DOHH2 (cell line): ENCODE measurements at regions not wholly inside any gene's neighbourhood (a gene's known extent, or its start where the extent isn't known, plus 50 kb on each side); places are given as distances from the start of the nearest gene placed in this dataset.

Experiments used
- H3F3A ChIP-seq: fragments of 200-600 bp; sonication (generic), shearing (Covaris generic); 2 replicates; pipeline ENCODE4 v1.6.0; 2016; ENCODE audit warnings: antibody characterized with exemption, mild to moderate bottlenecking; ENCODE audit not compliant: control insufficient read depth, insufficient read depth
- H3K27ac ChIP-seq: fragments of 200-600 bp; sonication (generic); 2 replicates; pipeline ENCODE4 v1.5.1; 2014; ENCODE audit warnings: low read depth, mild to moderate bottlenecking, low read length, moderate library complexity
- H3K27me3 ChIP-seq: fragments of 200-600 bp; sonication (generic); 2 replicates; pipeline ENCODE4 v1.6.1; 2014; ENCODE audit warnings: mild to moderate bottlenecking, low read length, mixed read lengths; ENCODE audit not compliant: control insufficient read depth
- H3K36me3 ChIP-seq: fragments of 200-600 bp; sonication (generic); 2 replicates; pipeline ENCODE4 v1.6.1; 2014; ENCODE audit warnings: mild to moderate bottlenecking, low read length, moderate library complexity, mixed read lengths; ENCODE audit not compliant: control insufficient read depth
- H3K4me1 ChIP-seq: fragments of 200-600 bp; sonication (generic); 2 replicates; pipeline ENCODE4 v1.6.1; 2014; ENCODE audit warnings: mild to moderate bottlenecking, low read length, mixed read lengths; ENCODE audit not compliant: control insufficient read depth
- H3K4me2 ChIP-seq: fragments of 200-600 bp; sonication (generic); 2 replicates; pipeline ENCODE4 v1.6.0; 2014; ENCODE audit warnings: mild to moderate bottlenecking, low read length, moderate library complexity
- H3K4me3 ChIP-seq: fragments of 200-600 bp; sonication (generic); 2 replicates; pipeline ENCODE4 v1.5.1; 2014; ENCODE audit warnings: mild to moderate bottlenecking, low read length, mixed read lengths
- H3K79me2 ChIP-seq: fragments of 200-600 bp; sonication (generic); 2 replicates; pipeline ENCODE4 v1.6.1; 2014; ENCODE audit warnings: mild to moderate bottlenecking, low read length, mixed read lengths; ENCODE audit not compliant: control insufficient read depth
- H3K9me2 ChIP-seq: fragments of 200-600 bp; sonication (generic); replicated peaks from 2 replicates; pipeline ENCODE4 v1.6.1; 2014; ENCODE audit warnings: mild to moderate bottlenecking, low read length, mixed read lengths; ENCODE audit not compliant: control insufficient read depth
- H3K9me3 ChIP-seq: fragments of 200-600 bp; sonication (generic); 2 replicates; pipeline ENCODE4 v1.6.1; 2014; ENCODE audit warnings: antibody characterized with exemption, low read length, mixed read lengths; ENCODE audit not compliant: control insufficient read depth, insufficient read depth
- H4K20me1 ChIP-seq: fragments of 200-600 bp; sonication (generic); 2 replicates; pipeline ENCODE4 v1.6.0; 2014; ENCODE audit warnings: low read depth, mild to moderate bottlenecking, antibody characterized with exemption, low read length, moderate library complexity; ENCODE audit not compliant: control insufficient read depth, insufficient read depth
- CTCF ChIP-seq: fragments of 200-600 bp; sonication (generic); IDR thresholded peaks from one replicate; pipeline ENCODE4 v1.5.1; 2014; ENCODE audit warnings: antibody characterized with exemption, mild to moderate bottlenecking, low read depth, low read length; ENCODE audit not compliant: poor library complexity, severe bottlenecking
- EZH2phosphoT487 ChIP-seq: fragments of 200-600 bp; sonication (generic); IDR thresholded peaks from 2 replicates; pipeline ENCODE4 v1.6.1; 2017; ENCODE audit warnings: borderline replicate concordance, mild to moderate bottlenecking, antibody characterized with exemption, low read length, moderate library complexity, mixed read lengths

GRCh38 chr4:41472081-41472480 lies 65.9 kb upstream of the LIMCH1 start:
- Histone ChIP-seq H3K4me3 (no peak overlapping the region), H3K9me2 (no peaks in the 10 kb centered on the region), H3K27ac (no peak overlapping the region), H3K36me3 (no peaks in the 10 kb centered on the region), H3F3A (no peaks in the 10 kb centered on the region), H3K9me3 (no peaks in the 10 kb centered on the region), H3K4me2 (no peak overlapping the region), H4K20me1 (no peaks in the 10 kb centered on the region), H3K79me2 (no peaks in the 10 kb centered on the region), H3K4me1 (no peaks in the 10 kb centered on the region), H3K27me3 (peaks cover 7% of the 10 kb centered on the region)
- no peak for TF ChIP-seq EZH2phosphoT487
- no peak for TF ChIP-seq CTCF

GRCh38 chr4:41473176-41473575 lies 64.8 kb upstream of the LIMCH1 start:
- H3K27ac ChIP-seq, result no peak overlapping the region
- no peaks in the 10 kb centered on the region for H3K9me2 ChIP-seq
- H3K9me3 ChIP-seq, result no peaks in the 10 kb centered on the region
- H3F3A ChIP-seq, result no peaks in the 10 kb centered on the region
- H3K4me3 ChIP-seq, result no peak overlapping the region
- no peaks in the 10 kb centered on the region for H4K20me1 ChIP-seq
- TF ChIP-seq EZH2phosphoT487 (no peak), CTCF (no peak)
- no peak overlapping the region for H3K4me2 ChIP-seq
- no peaks in the 10 kb centered on the region for H3K79me2 ChIP-seq
- H3K27me3 ChIP-seq, result peaks cover 7% of the 10 kb centered on the region
- H3K4me1 ChIP-seq, result no peaks in the 10 kb centered on the region
- no peaks in the 10 kb centered on the region for H3K36me3 ChIP-seq

GRCh38 chr4:41475402-41475801 lies 62.6 kb upstream of the LIMCH1 start:
- no peaks in the 10 kb centered on the region for H3K9me2 ChIP-seq
- no peaks in the 10 kb centered on the region for H3K9me3 ChIP-seq
- H4K20me1 ChIP-seq, result no peaks in the 10 kb centered on the region
- H3F3A ChIP-seq, result no peaks in the 10 kb centered on the region
- H3K79me2 ChIP-seq, result no peaks in the 10 kb centered on the region
- H3K4me1 ChIP-seq, result no peaks in the 10 kb centered on the region
- no peak overlapping the region for H3K4me3 ChIP-seq
- H3K4me2 ChIP-seq, result no peak overlapping the region
- no peak overlapping the region for H3K27ac ChIP-seq
- no peaks in the 10 kb centered on the region for H3K36me3 ChIP-seq
- H3K27me3 ChIP-seq, result peaks cover 7% of the 10 kb centered on the region
- TF ChIP-seq EZH2phosphoT487, result no peak

- no peaks in the 10 kb centered on the region for H3K4me1 ChIP-seq
- no peak overlapping the region for H3K27ac ChIP-seq
- H3F3A ChIP-seq, result no peaks in the 10 kb centered on the region
- H3K4me2 ChIP-seq, result no peak overlapping the region
- H3K9me2 ChIP-seq, result no peaks in the 10 kb centered on the region
- H3K9me3 ChIP-seq, result no peaks in the 10 kb centered on the region
- no peaks in the 10 kb centered on the region for H3K79me2 ChIP-seq
- no peaks in the 10 kb centered on the region for H3K36me3 ChIP-seq
- H3K4me3 ChIP-seq, result no peak overlapping the region
- TF ChIP-seq CTCF (no peak), EZH2phosphoT487 (no peak)
- no peaks in the 10 kb centered on the region for H4K20me1 ChIP-seq
- peaks cover 7% of the 10 kb centered on the region for H3K27me3 ChIP-seq
Measured at GRCh38 chr4:41476310-41476885, 61.6 kb upstream of the LIMCH1 start.
